Ovary (tissue), 3 donors: ENCODE measurements at regions not wholly inside any gene's neighbourhood (a gene's known extent, or its start where the extent isn't known, plus 50 kb on each side); places are given as distances from the start of the nearest gene placed in this dataset.

Experiments
- EP300 ChIP-seq: sonication (generic); formaldehyde crosslinking; IDR thresholded peaks from one replicate; pipeline ENCODE4 v1.6.1; 2017; ENCODE audit warnings: antibody characterized with exemption
- POLR2A ChIP-seq: fragments of 450-650 bp; IDR thresholded peaks from one replicate; pipeline ENCODE4 v1.6.1; 2017; ENCODE audit warnings: antibody characterized with exemption, mild to moderate bottlenecking, moderate library complexity
- TF ChIP-seq, protein P1 (sequence below), 3 donors: fragments of 450-650 bp in 2 of 3; fragments of 200-600 bp in 1 of 3; IDR thresholded peaks; one replicate each; pipeline versions ENCODE4 v1.5.1 to v1.8.0; 2016 to 2022; ENCODE audit warnings: antibody characterized with exemption in 3 of 3, mild to moderate bottlenecking in 1 of 3
- donor health status: DM: no; HTN: no; CAD: no.

- TF ChIP-seq POLR2A (no peak), EP300 (no peak)
- TF ChIP-seq, protein P1, sequence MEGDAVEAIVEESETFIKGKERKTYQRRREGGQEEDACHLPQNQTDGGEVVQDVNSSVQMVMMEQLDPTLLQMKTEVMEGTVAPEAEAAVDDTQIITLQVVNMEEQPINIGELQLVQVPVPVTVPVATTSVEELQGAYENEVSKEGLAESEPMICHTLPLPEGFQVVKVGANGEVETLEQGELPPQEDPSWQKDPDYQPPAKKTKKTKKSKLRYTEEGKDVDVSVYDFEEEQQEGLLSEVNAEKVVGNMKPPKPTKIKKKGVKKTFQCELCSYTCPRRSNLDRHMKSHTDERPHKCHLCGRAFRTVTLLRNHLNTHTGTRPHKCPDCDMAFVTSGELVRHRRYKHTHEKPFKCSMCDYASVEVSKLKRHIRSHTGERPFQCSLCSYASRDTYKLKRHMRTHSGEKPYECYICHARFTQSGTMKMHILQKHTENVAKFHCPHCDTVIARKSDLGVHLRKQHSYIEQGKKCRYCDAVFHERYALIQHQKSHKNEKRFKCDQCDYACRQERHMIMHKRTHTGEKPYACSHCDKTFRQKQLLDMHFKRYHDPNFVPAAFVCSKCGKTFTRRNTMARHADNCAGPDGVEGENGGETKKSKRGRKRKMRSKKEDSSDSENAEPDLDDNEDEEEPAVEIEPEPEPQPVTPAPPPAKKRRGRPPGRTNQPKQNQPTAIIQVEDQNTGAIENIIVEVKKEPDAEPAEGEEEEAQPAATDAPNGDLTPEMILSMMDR (IDR thresholded peaks at IDR 0.05), result no peak
Measured at GRCh38 chr22:22094921-22095320, 112.3 kb upstream of the TOP3B start.
